K562 (cell line): ENCODE measurements at regions not wholly inside any gene's neighbourhood (a gene's known extent, or its start where the extent isn't known, plus 50 kb on each side); places are given as distances from the start of the nearest gene placed in this dataset.

Source experiments
- ATAC-seq: fragments of 200-7000 bp; cut with Tn5 transposase; 3 replicates; pipeline ENCODE4 v1.9.1; 2020; ENCODE audit warnings: moderate library complexity
- BruUV-seq: library from RNA; stranded (reverse); fragments of 400-500 nt; replicated peaks from 2 replicates; lab custom pipeline; 2021; lab: Mats Ljungman, UMichigan
- CTCF ChIA-PET: fragments of 300-600 bp; formaldehyde crosslinking; extraction: SDS; loops from one replicate; lab custom pipeline; 2021; ENCODE audit warnings: low intra/inter-chr PET ratio; lab: Yijun Ruan, JAX
- POLR2A ChIA-PET: fragments of 300-600, 350-650 bp; sonication (Branson Sonifier 250); formaldehyde crosslinking; extraction: SDS; loops from one replicate; lab custom pipeline; 2021; ENCODE audit warnings: antibody characterized with exemption, inconsistent platforms; lab: Yijun Ruan, JAX
- DNase-seq, 4 experiments: peaks; one replicate each; pipeline versions ENCODE4 v3.0.0 to v3.0.0-alpha.2; 2011 to 2018; ENCODE audit warnings: low spot score in 3 of 4, mixed read lengths in 3 of 4; ENCODE audit errors: extremely low read depth in 1 of 4
- FAIRE-seq: peaks from 2 replicates; lab custom pipeline; 2011; peaks lifted over from hg19 to GRCh38; lab: Jason Lieb, UNC
- H2AFZ ChIP-seq: 2 replicates; pipeline ENCODE4 v1.6.0; 2011; ENCODE audit warnings: low read depth, low read length, control low read depth, inconsistent platforms
- H3K27ac ChIP-seq: fragments of 200-600 bp; 3 replicates; pipeline ENCODE4 v1.8.0; 2011; ENCODE audit warnings: low read depth, mild to moderate bottlenecking, control low read depth, inconsistent platforms, low read length, moderate library complexity, mixed read lengths; ENCODE audit errors: extremely low read depth
- H3K27me3 ChIP-seq, 2 experiments: fragments of 300-600 bp in 1 of 2; 2 replicates in 1 of 2; 3 replicates in 1 of 2; pipeline versions ENCODE4 v1.6.0 to v1.8.0; 2011; ENCODE audit warnings: inconsistent platforms in 2 of 2, low read length in 2 of 2, mild to moderate bottlenecking in 1 of 2, mixed read lengths in 1 of 2, moderate library complexity in 1 of 2; ENCODE audit not compliant: control insufficient read depth in 2 of 2, insufficient read depth in 2 of 2
- H3K36me3 ChIP-seq: fragments of 300-600 bp; 3 replicates; pipeline ENCODE4 v1.8.0; 2011; ENCODE audit warnings: mild to moderate bottlenecking, low read length, inconsistent platforms; ENCODE audit not compliant: control insufficient read depth, insufficient read depth
- H3K4me1 ChIP-seq, 2 experiments: fragments of 200-600 bp in 1 of 2; replicated peaks in 1 of 2; 2 replicates in 1 of 2; 3 replicates in 1 of 2; pipeline versions ENCODE4 v1.5.1 to v1.8.0; 2011; ENCODE audit warnings: inconsistent platforms in 2 of 2, low read length in 2 of 2, mild to moderate bottlenecking in 1 of 2, mixed read lengths in 1 of 2, moderate library complexity in 1 of 2; ENCODE audit not compliant: control insufficient read depth in 2 of 2, insufficient read depth in 2 of 2
- H3K4me2 ChIP-seq: 2 replicates; pipeline ENCODE4 v1.6.1; 2011; ENCODE audit warnings: low read length, control low read depth, inconsistent platforms, mixed read lengths; ENCODE audit not compliant: insufficient read depth
- H3K4me3 ChIP-seq: fragments of 200-600 bp; sonication (generic), shearing (Covaris generic); 2 replicates; pipeline ENCODE4 v1.5.1; 2016; ENCODE audit warnings: control low read depth, inconsistent platforms
- H3K79me2 ChIP-seq: fragments of 200-600 bp; 3 replicates; pipeline ENCODE4 v1.8.0; 2011; ENCODE audit warnings: low read length, inconsistent platforms; ENCODE audit not compliant: control insufficient read depth, insufficient read depth
- H3K9ac ChIP-seq, 2 experiments: 2 replicates each; pipeline versions ENCODE4 v1.6.0 to v1.6.1; 2011; ENCODE audit warnings: low read depth in 2 of 2, low read length in 2 of 2, control low read depth in 1 of 2, inconsistent platforms in 1 of 2, mild to moderate bottlenecking in 1 of 2, mixed read lengths in 1 of 2; ENCODE audit not compliant: insufficient read depth in 1 of 2
- H3K9me1 ChIP-seq: one replicate; pipeline ENCODE4 v1.6.0; 2011; ENCODE audit warnings: inconsistent platforms, mild to moderate bottlenecking, low read length, moderate library complexity; ENCODE audit not compliant: control insufficient read depth, insufficient read depth
- H3K9me3 ChIP-seq: replicated peaks from 2 replicates; pipeline ENCODE4 v1.5.1; 2011; ENCODE audit warnings: low read depth, low read length, inconsistent platforms; ENCODE audit not compliant: control insufficient read depth, insufficient read depth
- H4K20me1 ChIP-seq: replicated peaks from 2 replicates; pipeline ENCODE4 v1.6.1; 2011; ENCODE audit warnings: low read length, inconsistent platforms, mixed read lengths; ENCODE audit not compliant: control insufficient read depth, insufficient read depth
- BDP1 ChIP-seq: IDR thresholded peaks from 3 replicates; pipeline ENCODE4 v1.6.1; 2011; ENCODE audit not compliant: insufficient read length, insufficient read depth
- CCAR2 ChIP-seq: fragments of 200-400 bp; formaldehyde crosslinking; IDR thresholded peaks from 2 replicates; pipeline ENCODE4 v1.6.1; 2017; ENCODE audit warnings: mild to moderate bottlenecking, low read depth, low read length
- HCFC1 ChIP-seq: IDR thresholded peaks from 2 replicates; pipeline ENCODE4 v1.6.1; 2012; ENCODE audit warnings: low read depth, low read length, improper control_type of control experiment
- HLTF ChIP-seq: fragments of 450-650 bp; IDR thresholded peaks from 2 replicates; pipeline ENCODE4 v1.6.1; 2016
- NFIC ChIP-seq: fragments of 450-650 bp; IDR thresholded peaks from 2 replicates; pipeline ENCODE4 v1.6.1; 2017; ENCODE audit warnings: mild to moderate bottlenecking, inconsistent platforms
- NFIX ChIP-seq: fragments of 250-450 bp; sonication (Bioruptor Pico); IDR thresholded peaks from 2 replicates; pipeline ENCODE4 v1.4.0; 2020; ENCODE audit warnings: low read depth, mild to moderate bottlenecking, moderate library complexity
- POLR3A ChIP-seq: IDR thresholded peaks from 2 replicates; pipeline ENCODE4 v1.6.1; 2011; ENCODE audit warnings: borderline replicate concordance, mild to moderate bottlenecking, moderate library complexity; ENCODE audit not compliant: insufficient read length, insufficient read depth; ENCODE audit errors: extremely low read depth
- RBM17 ChIP-seq: fragments of 200-400 bp; formaldehyde crosslinking; IDR thresholded peaks from 2 replicates; pipeline ENCODE4 v1.6.1; 2017; ENCODE audit warnings: low read depth, mild to moderate bottlenecking, low read length, borderline replicate concordance
- SRSF3 ChIP-seq: fragments of 200-400 bp; formaldehyde crosslinking; IDR thresholded peaks from 2 replicates; pipeline ENCODE4 v1.6.1; 2016; ENCODE audit warnings: mild to moderate bottlenecking, low read length, moderate library complexity; ENCODE audit not compliant: insufficient read depth
- TCF3 ChIP-seq: sonication (generic); formaldehyde crosslinking; IDR thresholded peaks from 2 replicates; pipeline ENCODE4 v1.4.0; 2020; ENCODE audit warnings: mild to moderate bottlenecking, missing genetic modification reagents
- ZNF3 ChIP-seq: fragments of 250-450 bp; sonication (Bioruptor Pico); IDR thresholded peaks from 2 replicates; pipeline ENCODE4 v1.5.0; 2021; ENCODE audit warnings: mild to moderate bottlenecking, moderate library complexity
- WGBS: fragments of 100-300 bp; shearing (Covaris generic); methylation state at CpG from one replicate; pipeline ENCODE4 v1.1.6; 2016; ENCODE audit warnings: low coverage, mixed read lengths; ENCODE audit not compliant: insufficient coverage; ENCODE audit errors: missing lambda C conversion rate; 5-methylcytosine and 5-hydroxymethylcytosine counted together
- in situ Hi-C: fragments of 300-500 bp; cut with MboI; formaldehyde crosslinking; loops from 4 replicates; pipeline ENCODE4 v1.15.0; 2018; ENCODE audit warnings: inconsistent platforms, mixed read lengths
- intact Hi-C: fragments of 100-400 bp; cut with micrococcal nuclease; formaldehyde crosslinking; loops from 2 replicates; pipeline ENCODE4 v1.14.2; 2022
- TF ChIP-seq, protein P1 (sequence below): fragments of 200-800 bp; sonication (Bioruptor generic); IDR thresholded peaks from 2 replicates; pipeline ENCODE4 v1.6.1; 2017; ENCODE audit warnings: missing genetic modification characterization, missing compliant biosample characterization
- TF ChIP-seq, protein P2 (sequence below): fragments of 250-450 bp; sonication (Bioruptor Pico); IDR thresholded peaks from 2 replicates; pipeline ENCODE4 v1.8.0; 2021; ENCODE audit warnings: borderline replicate concordance, mild to moderate bottlenecking, moderate library complexity; ENCODE audit not compliant: poor library complexity, severe bottlenecking

DNA sequence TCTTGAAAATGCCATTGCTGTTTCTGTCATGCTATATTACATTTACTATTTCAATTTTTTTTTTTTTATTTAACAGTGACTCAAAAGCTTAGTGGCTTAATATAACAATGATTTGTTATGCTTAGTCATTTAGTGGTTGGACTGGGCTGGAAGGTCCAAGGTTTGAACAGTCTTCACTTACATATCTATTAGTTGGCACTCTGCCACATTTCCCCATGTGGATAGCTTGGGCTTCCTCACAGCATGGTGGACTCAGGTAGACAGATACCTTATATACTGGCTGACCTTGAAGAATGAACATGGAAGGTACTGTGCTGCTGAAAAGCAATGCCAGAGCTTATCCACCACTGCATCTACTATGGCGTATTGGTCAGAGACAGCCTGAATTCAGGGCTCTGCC lies 909.5 kb upstream of the SOX11 start:
- ATAC-seq (no peak), FAIRE-seq (no peak), DNase-seq (no peak)
- POLR2A ChIA-PET = no interaction called here
- no peaks in the 10 kb centered on the region for H3K9me3 ChIP-seq
- intact Hi-C loops = no loop called here
- no peak overlapping the region for H3K4me2 ChIP-seq
- WGBS = 0% methylated on average over 1 of the region's 1 CpG
- no peaks in the 10 kb centered on the region for H3K4me1 ChIP-seq
- H3K9me1 ChIP-seq = no peaks in the 10 kb centered on the region
- no peak overlapping the region for H3K9ac ChIP-seq
- no peak overlapping the region for H3K4me3 ChIP-seq
- no peaks in the 10 kb centered on the region for H3K27me3 ChIP-seq
- no peak overlapping the region for H2AFZ ChIP-seq
- TF ChIP-seq NFIC = peak; percentile 54
- TF ChIP-seq NFIX (CRISPR knock-in tag) = peak; percentile 31; the same call in 1 of the 2 replicates
- no peak for TF ChIP-seq RBM17
- H4K20me1 ChIP-seq = no peaks in the 10 kb centered on the region
- H3K36me3 ChIP-seq = no peaks in the 10 kb centered on the region
- in situ Hi-C loops = no loop called here
- no TSS peak for BruUV-seq
- CTCF ChIA-PET = no interaction called here
- no peaks in the 10 kb centered on the region for H3K79me2 ChIP-seq
- H3K27ac ChIP-seq = no peak overlapping the region

DNA sequence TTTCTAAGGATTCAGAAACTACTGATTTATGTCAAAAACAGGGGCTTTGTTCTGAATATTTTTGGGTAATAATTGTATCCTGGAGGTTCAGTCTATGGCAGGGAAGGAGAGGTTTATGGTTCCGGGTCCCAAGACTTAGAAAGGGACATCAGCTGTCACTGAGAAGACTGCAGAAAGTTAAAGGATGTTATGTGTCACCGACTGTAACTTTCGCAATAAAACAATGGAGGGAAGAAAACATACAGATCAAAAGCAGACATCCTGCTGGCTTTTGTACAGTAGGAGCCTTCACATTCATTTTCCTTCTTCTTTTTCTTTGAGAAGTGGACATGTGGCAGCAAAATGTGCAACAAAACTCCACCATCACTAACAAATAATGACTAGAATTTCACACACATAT lies 900.7 kb upstream of the SOX11 start:
- intact Hi-C loops = no loop called here
- CTCF ChIA-PET = no interaction called here

More for the DNA sequence above, 900.7 kb upstream of the SOX11 start:
- H3K9me1 ChIP-seq = no peaks in the 10 kb centered on the region
- FAIRE-seq (no peak), ATAC-seq (no peak), DNase-seq (no peak)
- H3K4me2 ChIP-seq = no peak overlapping the region
- in situ Hi-C loops = no loop called here
- no TSS peak for BruUV-seq
- 0 out of 2 replicates have a peak, but pooled peaks cover 2% of the 10 kb centered on the region for H3K9me3 ChIP-seq
- H4K20me1 ChIP-seq = no peaks in the 10 kb centered on the region
- TF ChIP-seq CCAR2 (no peak), ZNF3 (CRISPR knock-in tag) (no peak), BDP1 (no peak), POLR3A (no peak), SRSF3 (no peak), HCFC1 (no peak), TCF3 (no peak), HLTF (no peak)
- TF ChIP-seq, protein P1, sequence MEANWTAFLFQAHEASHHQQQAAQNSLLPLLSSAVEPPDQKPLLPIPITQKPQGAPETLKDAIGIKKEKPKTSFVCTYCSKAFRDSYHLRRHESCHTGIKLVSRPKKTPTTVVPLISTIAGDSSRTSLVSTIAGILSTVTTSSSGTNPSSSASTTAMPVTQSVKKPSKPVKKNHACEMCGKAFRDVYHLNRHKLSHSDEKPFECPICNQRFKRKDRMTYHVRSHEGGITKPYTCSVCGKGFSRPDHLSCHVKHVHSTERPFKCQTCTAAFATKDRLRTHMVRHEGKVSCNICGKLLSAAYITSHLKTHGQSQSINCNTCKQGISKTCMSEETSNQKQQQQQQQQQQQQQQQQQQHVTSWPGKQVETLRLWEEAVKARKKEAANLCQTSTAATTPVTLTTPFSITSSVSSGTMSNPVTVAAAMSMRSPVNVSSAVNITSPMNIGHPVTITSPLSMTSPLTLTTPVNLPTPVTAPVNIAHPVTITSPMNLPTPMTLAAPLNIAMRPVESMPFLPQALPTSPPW (CRISPR knock-in tag) = no peak
- TF ChIP-seq, protein P2, sequence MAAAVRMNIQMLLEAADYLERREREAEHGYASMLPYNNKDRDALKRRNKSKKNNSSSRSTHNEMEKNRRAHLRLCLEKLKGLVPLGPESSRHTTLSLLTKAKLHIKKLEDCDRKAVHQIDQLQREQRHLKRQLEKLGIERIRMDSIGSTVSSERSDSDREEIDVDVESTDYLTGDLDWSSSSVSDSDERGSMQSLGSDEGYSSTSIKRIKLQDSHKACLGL (CRISPR knock-in tag) = no peak
- TF ChIP-seq, all 486 proteins: peak for 0
- Histone ChIP-seq H2AFZ (no peak overlapping the region), H3K36me3 (no peaks in the 10 kb centered on the region), H3K4me3 (no peak overlapping the region), H3K27ac (no peak overlapping the region), H3K9ac (no peak overlapping the region), H3K4me1 (no peaks in the 10 kb centered on the region), H3K79me2 (no peaks in the 10 kb centered on the region), H3K27me3 (no peaks in the 10 kb centered on the region)
- POLR2A ChIA-PET = no interaction called here
- 0% methylated on average over 3 of the region's 3 CpGs for WGBS
